Brain microvascular endothelial cell (primary cell): ENCODE measurements at regions not wholly inside any gene's neighbourhood (a gene's known extent, or its start where the extent isn't known, plus 50 kb on each side); places are given as distances from the start of the nearest gene placed in this dataset.

Source experiments
- DNase-seq: peaks from one replicate; pipeline ENCODE4 v3.0.0-alpha.2; 2020
- H3K27ac ChIP-seq: fragments of 250-450 bp; sonication (Bioruptor Pico); 2 replicates; pipeline ENCODE4 v1.5.1; 2020; ENCODE audit warnings: mild to moderate bottlenecking, moderate library complexity
- H3K27me3 ChIP-seq: fragments of 250-450 bp; sonication (Bioruptor Pico); replicated peaks from 2 replicates; pipeline ENCODE4 v1.5.1; 2020; ENCODE audit warnings: mild to moderate bottlenecking
- H3K36me3 ChIP-seq: fragments of 250-450 bp; sonication (Bioruptor Pico); replicated peaks from 2 replicates; pipeline ENCODE4 v1.5.1; 2020; ENCODE audit warnings: mild to moderate bottlenecking
- H3K4me3 ChIP-seq: 2 replicates; pipeline ENCODE4 v1.5.1; 2011; ENCODE audit warnings: low read depth, mild to moderate bottlenecking, control low read depth, low read length, moderate library complexity
- CTCF ChIP-seq: IDR thresholded peaks from 2 replicates; pipeline ENCODE4 v1.5.1; 2011; ENCODE audit warnings: low read depth, mild to moderate bottlenecking, moderate library complexity, low read length, control low read depth, inconsistent platforms; ENCODE audit errors: missing control alignments
- in situ Hi-C: cut with HindIII; loops from 2 replicates; pipeline ENCODE4 v1.10.0; 2017; ENCODE audit warnings: low sequenced_read_pairs, low pct_ligation_motif_present

GRCh38 chr4:11264841-11265240 lies 163.9 kb downstream of the HS3ST1 start:
- no peak for DNase-seq
- TF ChIP-seq CTCF: no peak
- Histone ChIP-seq H3K27me3 (no peaks in the 10 kb centered on the region), H3K4me3 (no peak overlapping the region), H3K36me3 (no peaks in the 10 kb centered on the region), H3K27ac (no peak overlapping the region)
- in situ Hi-C loops: no loop called here

GRCh38 chr4:11264346-11264745 lies 164.3 kb downstream of the HS3ST1 start:
- Histone ChIP-seq H3K4me3 (no peak overlapping the region), H3K36me3 (no peaks in the 10 kb centered on the region), H3K27me3 (no peaks in the 10 kb centered on the region), H3K27ac (no peak overlapping the region)
- in situ Hi-C loops: no loop called here
- no peak for TF ChIP-seq CTCF
- DNase-seq: no peak

GRCh38 chr4:11263208-11263607 lies 165.5 kb downstream of the HS3ST1 start:
- Histone ChIP-seq H3K4me3 (no peak overlapping the region), H3K27me3 (no peaks in the 10 kb centered on the region), H3K36me3 (no peaks in the 10 kb centered on the region), H3K27ac (no peak overlapping the region)
- in situ Hi-C loops: no loop called here
- no peak for DNase-seq
- no peak for TF ChIP-seq CTCF

DNA sequence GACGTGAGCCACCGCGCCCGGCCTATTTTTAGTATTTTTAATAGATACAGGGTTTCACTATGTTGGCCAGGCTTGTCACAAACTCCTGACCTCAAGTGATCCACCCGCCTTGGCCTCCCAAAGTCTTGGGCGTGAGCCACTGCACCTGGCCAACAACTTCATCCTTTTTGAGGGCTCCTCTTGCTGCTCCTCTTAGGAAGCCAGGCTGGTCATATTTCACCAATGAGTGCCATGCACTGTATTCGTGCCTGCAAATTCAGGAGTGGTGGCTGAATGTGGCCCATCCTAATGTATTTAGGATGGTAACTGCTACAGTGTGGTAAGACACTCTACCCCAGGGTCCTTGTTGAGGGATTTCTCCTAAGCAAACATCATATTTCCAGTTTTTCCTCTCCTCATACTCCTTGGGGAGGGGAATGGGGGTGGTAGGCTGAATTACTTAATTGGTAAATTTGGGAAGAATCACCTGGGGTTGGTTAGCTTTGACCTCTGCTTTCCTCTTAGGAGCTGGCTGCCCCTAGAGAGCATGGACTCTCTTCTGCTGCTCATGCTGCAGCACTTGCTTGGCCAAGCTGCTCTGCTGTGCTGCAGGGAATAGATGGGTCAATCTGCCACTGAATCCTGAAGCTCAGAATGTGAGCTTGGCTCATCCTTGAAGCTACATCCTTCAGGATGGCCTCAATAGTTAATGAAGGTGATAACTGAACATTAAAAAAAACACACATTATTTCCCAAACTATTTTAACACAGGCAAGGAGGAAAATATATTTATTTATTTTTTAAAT lies 167.4 kb downstream of the HS3ST1 start:
- no peak overlapping the region for H3K27ac ChIP-seq
- no peaks in the 10 kb centered on the region for H3K27me3 ChIP-seq
- in situ Hi-C loops: no loop called here
- TF ChIP-seq CTCF: no peak
- no peak overlapping the region for H3K4me3 ChIP-seq
- no peak for DNase-seq
- H3K36me3 ChIP-seq: no peaks in the 10 kb centered on the region

DNA sequence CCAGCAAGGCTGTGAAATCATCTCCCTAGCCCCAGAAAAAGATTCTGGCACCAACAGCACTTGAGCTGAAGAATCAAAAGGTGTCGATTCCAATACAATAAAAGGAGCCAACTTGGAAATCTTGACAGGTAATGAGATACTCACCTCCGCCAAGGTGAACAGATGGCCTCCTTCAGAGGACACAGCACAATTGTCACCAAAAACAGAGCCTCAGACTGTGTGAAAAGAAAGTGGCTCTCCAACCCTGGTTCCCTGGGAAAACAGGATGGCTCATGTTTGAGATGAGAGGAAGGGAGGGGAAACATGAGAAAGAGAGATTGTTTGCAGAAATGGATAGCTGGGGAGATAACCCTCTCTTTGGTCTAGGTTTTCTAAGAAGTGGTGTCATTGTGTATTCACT lies 168.9 kb downstream of the HS3ST1 start:
- Histone ChIP-seq H3K4me3 (no peak overlapping the region), H3K27me3 (no peaks in the 10 kb centered on the region), H3K27ac (no peak overlapping the region), H3K36me3 (no peaks in the 10 kb centered on the region)
- no peak for TF ChIP-seq CTCF
- in situ Hi-C loops: no loop called here
- no peak for DNase-seq

DNA sequence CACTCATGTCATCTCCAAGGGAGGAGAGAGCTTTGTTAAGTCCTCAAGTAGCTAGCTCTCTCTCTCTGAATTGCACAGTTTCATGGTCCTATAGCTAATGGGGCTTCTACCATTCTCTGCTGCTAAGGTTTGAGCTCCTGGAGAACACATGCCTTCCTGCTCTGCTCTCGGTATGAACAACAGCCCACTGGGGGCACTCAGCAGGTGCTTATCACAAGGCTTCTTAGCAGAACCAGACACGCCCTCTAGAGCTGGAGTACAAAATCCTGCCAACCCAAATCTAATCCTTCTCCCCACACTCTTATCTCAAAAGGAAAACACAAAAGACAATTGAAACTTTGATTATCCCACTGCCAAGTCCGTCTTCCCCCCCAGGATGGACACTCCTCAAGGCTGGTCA lies 176.5 kb downstream of the HS3ST1 start:
- in situ Hi-C loops: no loop called here
- no peak overlapping the region for H3K27ac ChIP-seq

More for the DNA sequence above, 176.5 kb downstream of the HS3ST1 start:
- no peak for TF ChIP-seq CTCF
- no peaks in the 10 kb centered on the region for H3K36me3 ChIP-seq
- H3K27me3 ChIP-seq: no peaks in the 10 kb centered on the region
- H3K4me3 ChIP-seq: no peak overlapping the region
- no peak for DNase-seq
